A673 (cell line): ENCODE measurements at regions not wholly inside any gene's neighbourhood (a gene's known extent, or its start where the extent isn't known, plus 50 kb on each side); places are given as distances from the start of the nearest gene placed in this dataset.

Experiments
- BruUV-seq: library from RNA; stranded (reverse); fragments of 400-500 nt; replicated peaks from 2 replicates; lab custom pipeline; 2021; lab: Mats Ljungman, UMichigan
- CTCF ChIA-PET: fragments of 300-600 bp; sonication (Branson Sonifier 250); formaldehyde crosslinking; loops from one replicate; lab custom pipeline; 2022; ENCODE audit warnings: antibody characterized with exemption; lab: Charles Lee
- POLR2A ChIA-PET: fragments of 300-600 bp; sonication (Branson Sonifier 250); formaldehyde crosslinking; loops from one replicate; lab custom pipeline; 2022; ENCODE audit warnings: antibody characterized with exemption; ENCODE audit not compliant: low non-redundant PET; lab: Charles Lee
- DNase-seq: peaks from one replicate; pipeline ENCODE4 v3.0.0-alpha.2; 2015; ENCODE audit warnings: low spot score
- H3K27ac ChIP-seq: fragments of 200-600 bp; sonication (generic); 2 replicates; pipeline ENCODE4 v1.5.1; 2016; ENCODE audit warnings: mixed run types, low read depth, mild to moderate bottlenecking, mixed read lengths, antibody characterized with exemption, low read length; ENCODE audit not compliant: poor library complexity, severe bottlenecking
- H3K27me3 ChIP-seq: fragments of 200-600 bp; sonication (generic); replicated peaks from 2 replicates; pipeline ENCODE4 v1.6.1; 2017; ENCODE audit warnings: mixed run types, low read depth, mild to moderate bottlenecking, mixed read lengths, antibody characterized with exemption, low read length; ENCODE audit not compliant: insufficient read depth, poor library complexity
- H3K36me3 ChIP-seq: fragments of 200-600 bp; sonication (generic); 2 replicates; pipeline ENCODE4 v1.6.1; 2016; ENCODE audit warnings: mixed run types, mild to moderate bottlenecking, mixed read lengths, antibody characterized with exemption, low read length; ENCODE audit not compliant: insufficient read depth, poor library complexity, severe bottlenecking
- H3K4me1 ChIP-seq: fragments of 200-600 bp; sonication (generic); 2 replicates; pipeline ENCODE4 v1.6.1; 2017; ENCODE audit warnings: mixed run types, mild to moderate bottlenecking, mixed read lengths, antibody characterized with exemption, low read length; ENCODE audit not compliant: insufficient read depth, poor library complexity, severe bottlenecking
- H3K4me3 ChIP-seq: fragments of 200-600 bp; sonication (generic); 2 replicates; pipeline ENCODE4 v1.5.1; 2016; ENCODE audit warnings: low read depth, mixed run types, mild to moderate bottlenecking, mixed read lengths, low read length; ENCODE audit not compliant: poor library complexity, severe bottlenecking
- H3K9me3 ChIP-seq: fragments of 200-600 bp; sonication (generic); 2 replicates; pipeline ENCODE4 v1.6.1; 2016; ENCODE audit warnings: mixed run types, low read depth, mild to moderate bottlenecking, mixed read lengths, antibody characterized with exemption, low read length; ENCODE audit not compliant: poor library complexity, severe bottlenecking
- EZH2 ChIP-seq: fragments of 200-600 bp; sonication (generic); IDR thresholded peaks from 2 replicates; pipeline ENCODE4 v1.6.1; 2017; ENCODE audit warnings: borderline replicate concordance, low read depth, mild to moderate bottlenecking, mixed read lengths, antibody characterized with exemption, low read length; ENCODE audit not compliant: poor library complexity, severe bottlenecking
- intact Hi-C: fragments of 100-400 bp; cut with micrococcal nuclease; formaldehyde crosslinking; loops from one replicate; pipeline ENCODE4 v1.10.0; 2022; ENCODE audit not compliant: unreplicated experiment
- TF ChIP-seq, protein P1 (sequence below): fragments of 300-800, 200-600 bp; sonication (generic); conservative IDR thresholded peaks from 2 replicates; pipeline ENCODE4 v1.5.1; 2017; ENCODE audit warnings: low read depth, mild to moderate bottlenecking, antibody characterized with exemption, low read length, moderate library complexity, mixed read lengths

DNA sequence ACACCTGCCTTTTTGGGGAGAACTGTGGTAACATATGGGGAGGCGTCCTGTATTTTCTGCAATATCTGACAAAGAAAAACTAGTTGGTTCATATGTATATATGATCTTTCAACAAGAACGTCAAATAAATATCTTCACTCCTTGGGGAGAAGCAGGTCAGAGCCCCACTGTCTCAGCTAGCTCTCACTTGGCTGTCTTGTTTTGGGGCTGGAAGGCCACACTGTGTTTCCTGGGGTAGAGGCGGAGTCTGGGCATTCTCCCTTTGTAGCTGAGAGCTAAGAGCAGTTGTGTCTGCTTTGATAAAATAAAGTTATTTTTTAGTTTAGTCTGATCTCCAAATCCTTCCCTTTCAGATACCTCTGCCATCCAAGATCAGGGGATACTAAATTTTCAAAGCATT lies 83.9 kb upstream of the IGFBP3 start:
- intact Hi-C loops = no loop called here
- BruUV-seq = no TSS peak
- CTCF ChIA-PET = no interaction called here

GRCh38 chr7:46003896-46004875 lies 83.1 kb upstream of the IGFBP3 start:
- ChIA-PET CTCF (no interaction called here), POLR2A (no interaction called here)
- no TSS peak for BruUV-seq

More for the DNA sequence above, 83.9 kb upstream of the IGFBP3 start:
- no peaks in the 10 kb centered on the region for H3K27me3 ChIP-seq
- no peaks in the 10 kb centered on the region for H3K4me1 ChIP-seq
- no peak overlapping the region for H3K4me3 ChIP-seq
- DNase-seq = no peak
- POLR2A ChIA-PET = no interaction called here
- no peaks in the 10 kb centered on the region for H3K36me3 ChIP-seq
- H3K9me3 ChIP-seq = peaks cover 9% of the 10 kb centered on the region
- no peak overlapping the region for H3K27ac ChIP-seq
- TF ChIP-seq, protein P1, sequence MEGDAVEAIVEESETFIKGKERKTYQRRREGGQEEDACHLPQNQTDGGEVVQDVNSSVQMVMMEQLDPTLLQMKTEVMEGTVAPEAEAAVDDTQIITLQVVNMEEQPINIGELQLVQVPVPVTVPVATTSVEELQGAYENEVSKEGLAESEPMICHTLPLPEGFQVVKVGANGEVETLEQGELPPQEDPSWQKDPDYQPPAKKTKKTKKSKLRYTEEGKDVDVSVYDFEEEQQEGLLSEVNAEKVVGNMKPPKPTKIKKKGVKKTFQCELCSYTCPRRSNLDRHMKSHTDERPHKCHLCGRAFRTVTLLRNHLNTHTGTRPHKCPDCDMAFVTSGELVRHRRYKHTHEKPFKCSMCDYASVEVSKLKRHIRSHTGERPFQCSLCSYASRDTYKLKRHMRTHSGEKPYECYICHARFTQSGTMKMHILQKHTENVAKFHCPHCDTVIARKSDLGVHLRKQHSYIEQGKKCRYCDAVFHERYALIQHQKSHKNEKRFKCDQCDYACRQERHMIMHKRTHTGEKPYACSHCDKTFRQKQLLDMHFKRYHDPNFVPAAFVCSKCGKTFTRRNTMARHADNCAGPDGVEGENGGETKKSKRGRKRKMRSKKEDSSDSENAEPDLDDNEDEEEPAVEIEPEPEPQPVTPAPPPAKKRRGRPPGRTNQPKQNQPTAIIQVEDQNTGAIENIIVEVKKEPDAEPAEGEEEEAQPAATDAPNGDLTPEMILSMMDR = no peak
- no peak for TF ChIP-seq EZH2

DNA sequence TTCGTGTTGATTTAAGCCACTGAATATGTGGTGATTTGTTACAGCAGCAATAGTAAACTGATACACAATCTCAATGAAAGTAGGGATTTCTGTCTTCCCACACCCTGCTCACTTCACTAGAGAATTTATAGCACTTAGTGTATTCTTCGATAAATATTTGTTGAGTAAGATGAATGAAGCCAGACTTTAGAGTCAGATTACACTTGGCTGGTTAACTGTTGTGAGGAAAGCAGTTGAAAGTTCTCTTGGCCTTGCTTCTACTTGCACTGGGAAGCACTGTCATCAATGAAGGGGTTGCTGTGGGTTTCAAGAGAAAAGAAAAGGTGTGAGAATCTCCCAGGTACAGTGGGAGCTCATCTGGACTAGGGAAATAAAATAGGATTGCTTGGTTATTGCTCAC lies 82.1 kb upstream of the IGFBP3 start:
- Histone ChIP-seq H3K27me3 (no peaks in the 10 kb centered on the region), H3K4me1 (no peaks in the 10 kb centered on the region), H3K4me3 (no peak overlapping the region), H3K36me3 (no peaks in the 10 kb centered on the region), H3K27ac (no peak overlapping the region), H3K9me3 (peaks cover 9% of the 10 kb centered on the region)
- no TSS peak for BruUV-seq
- TF ChIP-seq, protein P1 = no peak
- no peak for TF ChIP-seq EZH2
- POLR2A ChIA-PET = no interaction called here
- DNase-seq = no peak
- CTCF ChIA-PET = no interaction called here
- intact Hi-C loops = no loop called here

More at GRCh38 chr7:46003896-46004875, 83.1 kb upstream of the IGFBP3 start:
- DNase-seq = no peak
- TF ChIP-seq EZH2 = no peak
- TF ChIP-seq, protein P1 = no peak
- H3K9me3 ChIP-seq = peaks cover 9% of the 10 kb centered on the region
- no peaks in the 10 kb centered on the region for H3K36me3 ChIP-seq
- H3K27me3 ChIP-seq = no peaks in the 10 kb centered on the region
- intact Hi-C loops = no loop called here
- H3K4me1 ChIP-seq = no peaks in the 10 kb centered on the region
- H3K4me3 ChIP-seq = no peak overlapping the region
- no peak overlapping the region for H3K27ac ChIP-seq
